Skin epidermis (tissue), 12 donors: ENCODE measurements at regions not wholly inside any gene's neighbourhood (a gene's known extent, or its start where the extent isn't known, plus 50 kb on each side); places are given as distances from the start of the nearest gene placed in this dataset.

Experiments used
- H3K27ac ChIP-seq, 21 experiments: fragments of 200-600 bp; sonication (generic) in 11 of 21; one replicate each; pipeline ENCODE4 v1.5.0; 2020; ENCODE audit warnings: mild to moderate bottlenecking in 3 of 21, inconsistent platforms in 2 of 21, moderate library complexity in 2 of 21
- H3K4me3 ChIP-seq, 7 experiments: fragments of 200-600 bp; sonication (generic) in 2 of 7; one replicate each; pipeline ENCODE4 v1.5.0; 2020; ENCODE audit warnings: inconsistent platforms in 2 of 7, mild to moderate bottlenecking in 2 of 7, moderate library complexity in 1 of 7

DNA sequence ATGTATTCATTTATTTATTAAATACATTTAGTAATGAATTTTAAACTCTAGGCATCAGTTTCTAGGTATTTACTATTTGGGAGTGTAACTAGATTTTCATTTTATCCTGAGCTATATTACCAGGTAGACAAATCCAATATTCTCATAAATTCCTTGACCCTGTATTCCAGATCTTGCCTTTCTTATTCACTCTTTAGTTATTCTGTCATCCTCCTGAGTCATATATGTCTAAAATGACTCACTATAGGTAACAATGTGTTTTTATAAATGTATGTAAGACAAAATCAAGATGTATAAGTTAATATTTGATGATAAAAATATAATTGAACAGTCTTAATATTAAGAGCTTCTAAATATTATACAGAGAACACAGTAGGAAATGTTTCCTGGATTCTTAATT is 642.1 kb upstream of the NRSN1 start:
- no peak overlapping the region for H3K4me3 ChIP-seq
- H3K27ac ChIP-seq, result no peak overlapping the region

DNA sequence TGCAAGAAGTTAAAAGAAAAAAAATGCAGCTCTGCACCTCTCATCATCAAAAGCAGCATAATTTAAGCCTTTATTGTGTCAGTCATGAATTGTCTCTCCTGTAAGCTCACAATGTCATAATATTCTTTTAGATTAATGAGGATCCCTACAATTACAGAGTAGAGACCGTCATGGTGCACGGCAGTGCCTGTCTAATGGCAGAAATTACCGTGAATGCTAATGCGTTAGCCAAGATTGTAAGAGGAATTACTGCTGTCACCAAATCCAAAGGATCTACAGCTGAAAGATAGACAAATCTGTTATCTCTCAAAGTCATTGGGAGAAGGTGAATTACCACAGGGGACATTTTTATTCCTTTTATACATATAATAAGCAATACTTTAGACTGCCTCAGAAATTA is 631.6 kb upstream of the NRSN1 start:
- H3K27ac ChIP-seq, result no peak overlapping the region
- no peak overlapping the region for H3K4me3 ChIP-seq

GRCh38 chr6:23498013-23498412 is 628.0 kb upstream of the NRSN1 start:
- Histone ChIP-seq H3K4me3 (no peak overlapping the region), H3K27ac (no peak overlapping the region)

DNA sequence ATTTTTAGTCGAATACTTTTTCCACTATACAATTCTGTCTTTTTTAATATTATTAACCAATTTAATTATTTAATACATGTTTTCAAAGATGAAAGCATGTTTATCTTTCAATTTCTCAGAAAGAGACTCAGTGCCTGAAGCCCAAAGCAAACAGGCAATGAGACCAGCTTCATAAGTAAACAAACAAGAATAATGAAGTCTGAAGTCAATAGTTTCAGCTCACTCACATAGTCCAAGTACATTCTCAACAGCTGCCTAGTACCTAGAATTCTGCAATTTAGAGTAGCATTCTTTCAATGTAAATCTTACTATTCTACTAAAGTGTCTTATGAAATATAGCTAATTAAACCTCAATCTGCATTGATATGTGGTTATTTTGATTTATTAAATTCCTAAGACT is 626.5 kb upstream of the NRSN1 start:
- no peak overlapping the region for H3K4me3 ChIP-seq
- H3K27ac ChIP-seq, result no peak overlapping the region

DNA sequence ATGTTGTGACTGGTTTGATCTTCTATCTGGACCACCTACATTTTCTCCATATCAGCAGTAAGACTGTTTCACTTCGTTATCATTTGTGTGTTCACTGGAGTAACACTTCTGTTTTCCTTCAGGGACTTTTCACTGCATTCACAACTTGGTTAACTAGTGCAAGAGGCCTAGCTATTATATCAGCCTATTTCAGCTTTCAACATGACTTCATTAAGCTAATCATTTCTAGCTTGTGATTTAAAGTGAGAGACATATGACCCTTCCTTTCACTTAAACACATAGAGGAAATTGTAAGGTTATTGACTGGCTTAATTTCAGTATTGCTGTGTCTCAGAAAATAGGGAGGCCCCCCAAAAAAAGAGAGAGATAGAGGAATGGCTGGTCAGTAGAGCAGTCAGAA is 622.8 kb upstream of the NRSN1 start:
- no peak overlapping the region for H3K4me3 ChIP-seq

DNA sequence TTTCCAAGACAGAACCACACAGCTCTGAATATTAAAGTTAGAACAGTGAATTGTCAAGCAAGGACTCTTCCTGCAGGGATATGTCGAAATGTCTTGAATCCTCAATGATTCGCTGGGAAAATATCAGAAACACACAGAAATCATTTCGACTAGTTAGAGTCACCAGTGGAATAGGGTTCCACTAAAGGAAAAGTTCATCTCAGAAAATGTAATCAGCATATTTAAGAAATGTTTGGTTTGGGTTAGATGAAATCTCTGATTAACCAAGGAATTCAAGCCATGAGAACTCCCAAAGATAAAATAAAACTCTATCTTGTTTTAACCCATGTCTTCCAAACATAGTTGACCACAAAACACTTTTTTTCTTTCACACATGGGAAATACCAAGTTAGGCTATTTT is 621.0 kb upstream of the NRSN1 start:
- H3K27ac ChIP-seq, result no peak overlapping the region
- no peak overlapping the region for H3K4me3 ChIP-seq

More for the DNA sequence above, 622.8 kb upstream of the NRSN1 start:
- H3K27ac ChIP-seq, result no peak overlapping the region

- H3K4me3 ChIP-seq, result no peak overlapping the region
- no peak overlapping the region for H3K27ac ChIP-seq
These were observed 615.1 kb upstream of the NRSN1 start for GRCh38 chr6:23510778-23511510.

- Histone ChIP-seq H3K4me3 (no peak overlapping the region), H3K27ac (no peak overlapping the region)
These were observed 614.2 kb upstream of the NRSN1 start for GRCh38 chr6:23511817-23512216.

DNA sequence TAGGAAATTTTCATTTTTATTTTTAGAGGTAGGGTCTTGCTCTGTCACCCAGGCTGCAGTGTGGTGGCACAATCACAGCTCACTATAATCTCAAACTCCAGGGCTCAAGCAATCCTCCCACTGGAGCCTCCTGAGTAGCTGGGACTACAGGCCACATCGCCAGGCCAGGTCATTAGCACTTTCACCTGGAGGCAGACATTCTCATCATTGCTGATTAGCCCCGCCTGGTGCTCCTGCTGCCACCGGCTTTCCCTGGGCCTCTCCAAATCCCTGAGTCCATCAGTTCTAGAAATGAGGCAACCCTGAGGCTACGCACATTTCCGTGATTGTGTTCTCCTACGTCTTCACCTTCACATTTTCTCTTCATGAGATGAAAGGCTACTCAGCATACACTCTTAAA is 607.7 kb upstream of the NRSN1 start:
- no peak overlapping the region for H3K4me3 ChIP-seq
- no peak overlapping the region for H3K27ac ChIP-seq

GRCh38 chr6:23522792-23523547 is 603.0 kb upstream of the NRSN1 start:
- H3K4me3 ChIP-seq, result no peak overlapping the region

GRCh38 chr6:23523771-23524170 is 602.2 kb upstream of the NRSN1 start:
- H3K27ac ChIP-seq, result no peak overlapping the region
- no peak overlapping the region for H3K4me3 ChIP-seq

More at GRCh38 chr6:23522792-23523547, 603.0 kb upstream of the NRSN1 start:
- no peak overlapping the region for H3K27ac ChIP-seq

GRCh38 chr6:23524548-23524947 is 601.5 kb upstream of the NRSN1 start:
- H3K27ac ChIP-seq, result no peak overlapping the region
- no peak overlapping the region for H3K4me3 ChIP-seq

DNA sequence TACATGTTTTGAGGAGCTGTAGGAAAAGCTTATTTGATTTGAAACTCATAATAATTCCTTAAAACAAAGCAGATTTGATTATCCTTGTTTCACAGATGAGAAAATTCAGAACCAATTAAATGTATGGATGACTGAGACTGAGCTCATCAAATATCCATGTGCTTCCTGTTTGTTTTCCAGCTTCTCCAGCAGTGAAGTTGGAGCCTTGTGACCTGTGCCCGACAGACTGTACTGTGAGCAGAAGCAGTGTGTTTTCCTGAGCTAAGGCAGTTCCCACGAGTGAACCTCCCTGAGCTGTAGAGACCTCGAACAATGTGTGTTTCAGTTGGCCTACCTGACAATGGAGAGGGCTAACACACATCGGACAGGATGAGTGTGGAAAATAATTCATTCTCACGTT is 599.5 kb upstream of the NRSN1 start:
- Histone ChIP-seq H3K4me3 (no peak overlapping the region), H3K27ac (no peak overlapping the region)

GRCh38 chr6:23529902-23530301 is 596.1 kb upstream of the NRSN1 start:
- Histone ChIP-seq H3K27ac (no peak overlapping the region), H3K4me3 (no peak overlapping the region)

DNA sequence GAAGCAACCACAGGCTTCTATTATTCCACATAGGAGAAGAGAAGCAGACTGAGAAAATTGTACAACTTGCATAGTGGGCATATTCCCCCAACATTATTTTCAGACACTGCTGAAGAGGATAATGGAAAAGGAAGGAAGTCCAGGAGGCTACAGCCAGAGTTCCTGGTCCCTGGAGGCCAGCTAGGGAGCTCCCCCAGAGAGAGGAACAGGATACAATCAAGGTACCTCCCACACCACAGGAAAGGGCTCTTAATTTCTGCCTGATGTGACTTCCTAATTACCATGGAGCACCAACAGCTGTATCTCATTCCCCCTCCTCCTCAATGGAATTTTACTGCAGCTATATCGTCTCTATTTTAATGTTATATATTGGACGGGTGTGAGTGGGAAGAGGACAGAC is 594.3 kb upstream of the NRSN1 start:
- Histone ChIP-seq H3K27ac (peak overlapping the region in 3 of 21 experiments; percentile 12 to 62 (median 13)), H3K4me3 (no peak overlapping the region)

DNA sequence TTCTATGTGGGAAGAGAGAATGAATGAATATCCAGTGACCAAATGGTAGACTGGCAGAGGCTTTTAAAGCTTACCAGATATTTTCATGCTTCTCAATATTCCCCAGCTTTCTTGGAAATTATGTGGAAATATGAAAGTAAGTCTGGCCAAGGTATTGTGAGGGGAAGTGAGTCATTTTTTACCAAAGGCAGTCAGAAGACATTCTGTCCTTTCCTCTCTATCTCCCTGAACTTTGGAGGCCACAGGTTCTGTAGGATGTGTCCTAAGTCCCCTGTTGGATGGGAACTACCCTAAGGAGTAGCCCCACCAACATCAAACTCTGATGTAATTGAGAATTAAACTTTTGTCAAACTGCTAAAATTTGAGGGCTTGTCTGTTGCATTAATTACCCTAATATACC is 593.8 kb upstream of the NRSN1 start:
- H3K4me3 ChIP-seq, result no peak overlapping the region

DNA sequence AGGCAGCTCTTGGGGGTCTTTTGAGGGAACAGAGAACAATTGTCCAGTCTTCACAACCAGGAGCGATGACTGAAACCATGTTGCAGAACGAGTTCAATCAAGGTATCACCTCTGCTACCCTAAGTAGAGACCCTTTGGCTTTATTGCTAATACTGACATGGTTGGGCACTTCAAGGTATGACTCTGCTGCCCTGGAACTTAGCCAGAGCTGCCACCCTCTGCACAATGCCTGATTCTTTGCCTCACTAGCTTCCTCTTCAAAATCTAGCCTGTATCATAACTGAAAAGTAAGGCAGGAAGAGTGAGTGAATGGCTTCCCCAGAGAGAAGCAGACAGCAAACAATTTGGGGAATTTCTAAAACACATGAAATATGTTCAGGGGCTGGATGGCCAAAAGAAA is 592.7 kb upstream of the NRSN1 start:
- Histone ChIP-seq H3K27ac (peak overlapping the region in 3 of 21 experiments; percentile 12 to 28 (median 18)), H3K4me3 (no peak overlapping the region)

More for the DNA sequence above, 593.8 kb upstream of the NRSN1 start:
- peak overlapping the region in 1 of 21 experiments; percentile 12 for H3K27ac ChIP-seq

GRCh38 chr6:23533944-23534343 is 592.1 kb upstream of the NRSN1 start:
- Histone ChIP-seq H3K4me3 (no peak overlapping the region), H3K27ac (peak overlapping the region in 2 of 21 experiments; percentile 12 to 18)

GRCh38 chr6:23534351-23534750 is 591.7 kb upstream of the NRSN1 start:
- Histone ChIP-seq H3K27ac (peak overlapping the region in 3 of 21 experiments; percentile 5 to 18 (median 17)), H3K4me3 (no peak overlapping the region)

DNA sequence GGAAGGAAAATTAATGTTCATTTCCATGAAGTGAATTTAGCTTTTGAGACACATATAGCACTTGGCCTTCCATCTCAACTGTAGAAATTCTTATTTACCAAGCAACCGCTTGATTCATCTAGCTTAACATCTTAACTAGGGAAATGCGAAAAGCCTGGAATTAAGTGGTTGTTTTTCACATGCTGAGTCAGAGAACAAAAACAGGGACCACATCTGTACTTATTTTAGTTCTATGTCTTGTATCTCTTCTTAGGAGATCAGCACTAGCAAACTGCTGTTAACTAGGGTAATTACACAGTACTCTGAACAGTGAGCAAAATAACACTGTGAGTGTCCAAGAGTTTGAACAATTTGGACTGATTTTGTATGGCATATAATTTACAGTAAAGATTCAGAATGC is 590.9 kb upstream of the NRSN1 start:
- Histone ChIP-seq H3K4me3 (no peak overlapping the region), H3K27ac (no peak overlapping the region)

DNA sequence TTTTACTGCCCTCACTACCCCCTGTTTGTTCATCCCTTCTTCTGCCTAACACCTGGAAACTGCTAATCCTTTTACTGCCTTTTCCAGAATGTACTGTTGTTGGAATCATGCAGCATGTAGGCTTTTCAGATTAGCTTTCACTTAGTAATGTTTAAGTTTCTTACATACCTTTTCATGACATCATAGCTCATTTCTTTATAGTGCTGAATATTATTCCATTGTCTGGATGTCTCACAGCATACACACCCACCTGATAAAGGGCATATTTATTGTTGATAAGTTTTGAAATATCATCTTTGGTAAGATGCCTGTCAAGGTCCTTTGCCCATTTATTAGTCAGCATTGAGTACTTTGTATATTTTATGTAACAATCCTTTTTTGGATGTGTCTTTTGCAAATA is 588.2 kb upstream of the NRSN1 start:
- no peak overlapping the region for H3K27ac ChIP-seq
- no peak overlapping the region for H3K4me3 ChIP-seq
